Brain microvascular endothelial cell (primary cell): ENCODE measurements at regions not wholly inside any gene's neighbourhood (a gene's known extent, or its start where the extent isn't known, plus 50 kb on each side); places are given as distances from the start of the nearest gene placed in this dataset.

ENCODE experiments used
- DNase-seq: peaks from one replicate; pipeline ENCODE4 v3.0.0-alpha.2; 2020
- H3K27ac ChIP-seq: fragments of 250-450 bp; sonication (Bioruptor Pico); 2 replicates; pipeline ENCODE4 v1.5.1; 2020; ENCODE audit warnings: mild to moderate bottlenecking, moderate library complexity
- H3K27me3 ChIP-seq: fragments of 250-450 bp; sonication (Bioruptor Pico); replicated peaks from 2 replicates; pipeline ENCODE4 v1.5.1; 2020; ENCODE audit warnings: mild to moderate bottlenecking
- H3K36me3 ChIP-seq: fragments of 250-450 bp; sonication (Bioruptor Pico); replicated peaks from 2 replicates; pipeline ENCODE4 v1.5.1; 2020; ENCODE audit warnings: mild to moderate bottlenecking
- H3K4me3 ChIP-seq: 2 replicates; pipeline ENCODE4 v1.5.1; 2011; ENCODE audit warnings: low read depth, mild to moderate bottlenecking, control low read depth, low read length, moderate library complexity
- in situ Hi-C: cut with HindIII; loops from 2 replicates; pipeline ENCODE4 v1.10.0; 2017; ENCODE audit warnings: low sequenced_read_pairs, low pct_ligation_motif_present
- TF ChIP-seq, protein P1 (sequence below): IDR thresholded peaks from 2 replicates; pipeline ENCODE4 v1.5.1; 2011; ENCODE audit warnings: low read depth, mild to moderate bottlenecking, moderate library complexity, low read length, control low read depth, inconsistent platforms; ENCODE audit errors: missing control alignments

DNA sequence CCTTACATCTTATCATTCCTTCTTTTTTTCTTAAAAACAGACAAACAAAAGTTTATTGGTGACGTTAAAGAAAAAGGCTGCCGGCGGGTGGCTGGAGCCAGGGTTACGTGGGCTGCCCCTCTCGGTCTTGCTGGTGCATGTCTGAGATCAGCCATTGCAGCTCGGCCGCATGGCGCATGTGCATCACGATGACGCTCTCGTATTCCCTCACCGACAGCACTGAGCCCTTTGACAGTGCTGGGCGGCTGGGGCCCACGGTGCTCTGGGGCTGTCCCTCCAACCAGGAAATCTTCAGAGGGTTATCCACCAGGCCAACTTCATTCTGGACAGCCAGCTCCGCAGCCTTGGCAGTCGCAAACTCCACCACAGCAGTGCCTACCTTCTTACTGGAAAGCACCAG, 1081.8 kb upstream of the TMEFF2 start:
- TF ChIP-seq, protein P1, sequence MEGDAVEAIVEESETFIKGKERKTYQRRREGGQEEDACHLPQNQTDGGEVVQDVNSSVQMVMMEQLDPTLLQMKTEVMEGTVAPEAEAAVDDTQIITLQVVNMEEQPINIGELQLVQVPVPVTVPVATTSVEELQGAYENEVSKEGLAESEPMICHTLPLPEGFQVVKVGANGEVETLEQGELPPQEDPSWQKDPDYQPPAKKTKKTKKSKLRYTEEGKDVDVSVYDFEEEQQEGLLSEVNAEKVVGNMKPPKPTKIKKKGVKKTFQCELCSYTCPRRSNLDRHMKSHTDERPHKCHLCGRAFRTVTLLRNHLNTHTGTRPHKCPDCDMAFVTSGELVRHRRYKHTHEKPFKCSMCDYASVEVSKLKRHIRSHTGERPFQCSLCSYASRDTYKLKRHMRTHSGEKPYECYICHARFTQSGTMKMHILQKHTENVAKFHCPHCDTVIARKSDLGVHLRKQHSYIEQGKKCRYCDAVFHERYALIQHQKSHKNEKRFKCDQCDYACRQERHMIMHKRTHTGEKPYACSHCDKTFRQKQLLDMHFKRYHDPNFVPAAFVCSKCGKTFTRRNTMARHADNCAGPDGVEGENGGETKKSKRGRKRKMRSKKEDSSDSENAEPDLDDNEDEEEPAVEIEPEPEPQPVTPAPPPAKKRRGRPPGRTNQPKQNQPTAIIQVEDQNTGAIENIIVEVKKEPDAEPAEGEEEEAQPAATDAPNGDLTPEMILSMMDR: no peak
- Histone ChIP-seq H3K27me3 (no peaks in the 10 kb centered on the region), H3K36me3 (no peaks in the 10 kb centered on the region), H3K27ac (no peak overlapping the region), H3K4me3 (no peak overlapping the region)
- in situ Hi-C loops: no loop called here
- no peak for DNase-seq

DNA sequence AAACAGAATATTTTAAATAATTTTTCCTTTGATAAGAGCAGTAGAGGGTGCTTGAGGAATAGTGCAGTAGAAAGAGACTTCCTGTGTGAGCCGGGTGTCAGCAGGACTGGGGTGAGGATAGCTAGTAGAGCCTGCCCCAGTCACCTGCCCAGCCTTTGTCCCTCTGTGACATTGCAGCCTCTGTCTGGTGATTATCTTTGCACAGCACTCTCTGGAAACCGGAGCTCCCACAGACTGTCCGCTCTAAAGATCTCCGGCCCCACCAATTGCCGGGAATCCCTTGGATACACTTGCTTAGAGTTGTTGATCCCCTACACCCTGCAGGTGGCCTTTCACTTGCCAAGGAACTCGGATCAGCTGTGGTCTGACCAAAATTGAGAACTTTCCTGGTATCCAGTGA, 1081.3 kb upstream of the TMEFF2 start:
- Histone ChIP-seq H3K4me3 (no peak overlapping the region), H3K27ac (no peak overlapping the region), H3K36me3 (no peaks in the 10 kb centered on the region), H3K27me3 (no peaks in the 10 kb centered on the region)
- in situ Hi-C loops: no loop called here
- DNase-seq: no peak
- TF ChIP-seq, protein P1: no peak

DNA sequence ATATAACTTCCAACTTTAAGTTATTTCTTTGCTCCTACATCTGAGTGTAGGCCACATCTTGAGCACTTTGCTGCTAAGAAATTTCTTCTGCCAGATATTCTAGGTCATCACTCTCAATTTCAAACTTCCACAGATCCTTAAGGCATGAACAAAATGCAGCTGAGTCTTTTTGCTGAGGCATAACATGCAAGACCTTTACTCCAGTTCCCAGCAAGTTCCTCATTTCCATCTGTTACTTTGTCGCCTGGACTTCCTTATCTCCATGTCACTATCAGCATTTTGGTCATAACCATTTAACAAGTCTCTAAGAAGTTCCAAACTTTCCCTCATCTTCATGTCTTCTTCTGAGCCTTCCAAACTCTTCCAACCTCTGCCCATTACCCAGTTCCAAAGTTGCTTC, 1077.3 kb upstream of the TMEFF2 start:
- H3K36me3 ChIP-seq: no peaks in the 10 kb centered on the region
- H3K27me3 ChIP-seq: no peaks in the 10 kb centered on the region
- no peak for DNase-seq
- in situ Hi-C loops: no loop called here
- TF ChIP-seq, protein P1: no peak
- no peak overlapping the region for H3K4me3 ChIP-seq
- H3K27ac ChIP-seq: no peak overlapping the region

DNA sequence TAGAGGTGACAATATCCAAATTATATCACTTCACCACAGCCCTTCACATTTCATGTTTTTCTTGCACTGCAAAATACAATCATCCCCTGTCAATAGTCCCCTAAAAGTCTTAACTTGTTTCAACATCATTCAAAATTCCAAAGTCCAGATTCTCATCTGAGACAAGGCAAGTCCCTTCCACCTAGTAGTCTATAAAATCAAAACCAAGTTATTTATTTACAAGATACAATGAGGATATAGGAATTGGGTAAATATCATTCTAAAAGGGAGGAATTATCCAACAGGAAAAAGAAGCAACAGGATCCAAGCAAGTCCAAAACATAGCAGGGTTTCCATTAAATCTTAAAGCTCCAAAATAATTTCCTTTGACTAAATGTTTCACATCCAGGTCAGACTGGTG, 1076.1 kb upstream of the TMEFF2 start:
- H3K27ac ChIP-seq: no peak overlapping the region
- in situ Hi-C loops: no loop called here
- no peak overlapping the region for H3K4me3 ChIP-seq
- DNase-seq: no peak
- no peaks in the 10 kb centered on the region for H3K27me3 ChIP-seq
- no peaks in the 10 kb centered on the region for H3K36me3 ChIP-seq
- TF ChIP-seq, protein P1: no peak

DNA sequence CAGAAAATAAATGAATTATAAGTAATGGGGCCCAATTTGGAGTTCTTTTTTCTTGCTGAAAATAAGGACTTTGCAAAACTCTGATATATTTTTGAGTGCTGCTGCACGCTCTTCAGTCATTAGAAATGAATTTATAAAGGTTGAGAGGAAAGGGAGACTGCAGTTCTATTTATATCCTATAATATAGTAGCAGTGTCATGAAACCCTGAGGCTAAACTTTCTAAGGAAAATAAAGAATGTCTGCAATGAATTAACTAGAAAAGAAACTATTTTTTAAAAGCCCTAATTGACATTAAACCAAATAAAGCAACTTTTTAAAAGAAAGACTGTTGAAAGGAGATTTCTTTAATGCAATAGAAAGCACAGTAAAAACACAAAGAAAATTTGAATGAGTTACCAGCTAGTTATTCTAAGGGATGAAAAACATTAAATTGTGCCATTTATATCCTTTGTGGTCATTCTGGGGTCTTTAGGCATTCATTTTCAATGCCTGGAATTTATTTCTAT, 1072.8 kb upstream of the TMEFF2 start:
- no peak for DNase-seq
- Histone ChIP-seq H3K36me3 (no peaks in the 10 kb centered on the region), H3K27ac (no peak overlapping the region), H3K27me3 (no peaks in the 10 kb centered on the region), H3K4me3 (no peak overlapping the region)
- in situ Hi-C loops: no loop called here
- TF ChIP-seq, protein P1: no peak

DNA sequence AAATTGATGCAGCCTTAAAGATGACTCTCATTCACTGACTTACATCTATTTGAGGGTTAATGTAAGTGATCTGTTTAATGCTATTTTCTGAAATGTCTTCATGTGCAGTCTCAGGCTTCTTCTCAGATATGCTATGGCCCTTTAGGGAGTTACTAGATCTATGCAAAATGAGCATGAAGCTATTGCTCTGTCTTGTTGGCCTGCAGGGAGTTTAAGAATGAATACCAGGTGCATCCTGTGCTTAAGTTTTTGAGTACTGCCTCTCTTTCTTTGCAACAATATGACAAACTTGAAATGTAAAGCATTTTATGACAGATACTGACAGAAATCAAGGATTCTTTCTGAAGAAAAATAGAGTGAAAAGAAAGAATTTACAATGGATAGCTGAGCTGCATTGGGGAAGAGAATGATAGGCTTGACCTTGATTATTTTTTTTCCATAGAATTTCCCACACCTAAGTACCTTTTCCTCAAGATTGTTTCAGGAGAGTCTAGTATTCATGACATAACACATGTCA, 1058.3 kb upstream of the TMEFF2 start:
- H3K27me3 ChIP-seq: no peaks in the 10 kb centered on the region

More for the DNA sequence above, 1058.3 kb upstream of the TMEFF2 start:
- Histone ChIP-seq H3K27ac (no peak overlapping the region), H3K36me3 (no peaks in the 10 kb centered on the region), H3K4me3 (no peak overlapping the region)
- in situ Hi-C loops: no loop called here
- TF ChIP-seq, protein P1: no peak
- no peak for DNase-seq
